ENCODE measurements at regions not wholly inside any gene's neighbourhood (a gene's known extent, or its start where the extent isn't known, plus 50 kb on each side); places are given as distances from the start of the nearest gene placed in this dataset.

GRCh38 chr9:82101475-82101874, 112.9 kb downstream of the SPATA31D1 start:
- DNase-seq: no peak
- peaks cover 0 to 20% (median 6%) of the 10 kb centered on the region in 9 donors for H3K9me3 Mint-ChIP-seq
- no peak for ATAC-seq
- peaks cover 0 to 2% (median 0%) of the 10 kb centered on the region in 5 donors for H3K27me3 Mint-ChIP-seq
- H3K36me3 Mint-ChIP-seq: peaks cover 0 to 8% (median 0%) of the 10 kb centered on the region in 3 donors
- no peaks in the 10 kb centered on the region for H3K4me1 Mint-ChIP-seq
- no peak overlapping the region for H3K4me3 Mint-ChIP-seq
- POLR2A ChIA-PET: no interaction called here
- H3K27ac Mint-ChIP-seq: no peak overlapping the region

GRCh38 chr9:82104252-82104651, 115.7 kb downstream of the SPATA31D1 start:
- POLR2A ChIA-PET: no interaction called here
- no peak for DNase-seq
- peaks cover 0 to 6% (median 0%) of the 10 kb centered on the region in 5 donors for H3K27me3 Mint-ChIP-seq
- no peaks in the 10 kb centered on the region for H3K4me1 Mint-ChIP-seq
- no peak overlapping the region for H3K4me3 Mint-ChIP-seq
- H3K9me3 Mint-ChIP-seq: peaks cover 0 to 14% (median 6%) of the 10 kb centered on the region in 9 donors
- peaks cover 0 to 8% (median 0%) of the 10 kb centered on the region in 3 donors for H3K36me3 Mint-ChIP-seq
- H3K27ac Mint-ChIP-seq: no peak overlapping the region
- no peak for ATAC-seq

- Mint-ChIP-seq H3K9me3 (peaks cover 0 to 12% (median 5%) of the 10 kb centered on the region in 9 donors), H3K36me3 (peaks cover 0 to 8% (median 0%) of the 10 kb centered on the region in 3 donors), H3K4me3 (no peak overlapping the region), H3K27ac (no peak overlapping the region), H3K4me1 (no peaks in the 10 kb centered on the region), H3K27me3 (peaks cover 0 to 6% (median 0%) of the 10 kb centered on the region in 5 donors)
- POLR2A ChIA-PET: no interaction called here
- no peak for DNase-seq
- ATAC-seq: no peak
Measured at GRCh38 chr9:82105729-82106128, 117.2 kb downstream of the SPATA31D1 start.

GRCh38 chr9:82106536-82106935, 118.0 kb downstream of the SPATA31D1 start:
- DNase-seq (no peak), ATAC-seq (no peak)
- Mint-ChIP-seq H3K9me3 (peaks cover 0 to 4% (median 0%) of the 10 kb centered on the region in 9 donors), H3K4me3 (no peak overlapping the region), H3K27me3 (peaks cover 0 to 6% (median 0%) of the 10 kb centered on the region in 5 donors), H3K27ac (no peak overlapping the region), H3K4me1 (no peaks in the 10 kb centered on the region), H3K36me3 (peaks cover 0 to under 1% (median 0%) of the 10 kb centered on the region in 3 donors)
- POLR2A ChIA-PET: no interaction called here

GRCh38 chr9:82108474-82108873, 119.9 kb downstream of the SPATA31D1 start:
- H3K36me3 Mint-ChIP-seq: no peaks in the 10 kb centered on the region
- H3K9me3 Mint-ChIP-seq: peaks cover 0 to 2% (median 0%) of the 10 kb centered on the region in 9 donors
- POLR2A ChIA-PET: no interaction called here
- H3K4me3 Mint-ChIP-seq: no peak overlapping the region
- no peak overlapping the region for H3K27ac Mint-ChIP-seq
- H3K27me3 Mint-ChIP-seq: peaks cover 0 to 6% (median 0%) of the 10 kb centered on the region in 5 donors
- ATAC-seq (no peak), DNase-seq (no peak)
- no peaks in the 10 kb centered on the region for H3K4me1 Mint-ChIP-seq

- DNase-seq (no peak), ATAC-seq (no peak)
- peaks cover 0 to 2% (median 0%) of the 10 kb centered on the region in 9 donors for H3K9me3 Mint-ChIP-seq
- H3K27me3 Mint-ChIP-seq: peaks cover 0 to 6% (median 0%) of the 10 kb centered on the region in 5 donors
- no peak overlapping the region for H3K4me3 Mint-ChIP-seq
- H3K27ac Mint-ChIP-seq: no peak overlapping the region
- H3K36me3 Mint-ChIP-seq: no peaks in the 10 kb centered on the region
- H3K4me1 Mint-ChIP-seq: no peaks in the 10 kb centered on the region
- POLR2A ChIA-PET: no interaction called here
Measured at GRCh38 chr9:82108941-82109340, 120.4 kb downstream of the SPATA31D1 start.

GRCh38 chr9:82109626-82110025, 121.1 kb downstream of the SPATA31D1 start:
- no peaks in the 10 kb centered on the region for H3K36me3 Mint-ChIP-seq
- DNase-seq (no peak), ATAC-seq (no peak)
- no peaks in the 10 kb centered on the region for H3K4me1 Mint-ChIP-seq
- H3K27me3 Mint-ChIP-seq: peaks cover 0 to 6% (median 0%) of the 10 kb centered on the region in 5 donors
- no peak overlapping the region for H3K27ac Mint-ChIP-seq
- H3K4me3 Mint-ChIP-seq: no peak overlapping the region
- peaks cover 0 to 2% (median 0%) of the 10 kb centered on the region in 9 donors for H3K9me3 Mint-ChIP-seq
- POLR2A ChIA-PET: no interaction called here

GRCh38 chr9:82110881-82111280, 122.3 kb downstream of the SPATA31D1 start:
- no peaks in the 10 kb centered on the region for H3K36me3 Mint-ChIP-seq
- peaks cover 0 to 6% (median 0%) of the 10 kb centered on the region in 5 donors for H3K27me3 Mint-ChIP-seq
- no peak overlapping the region for H3K4me3 Mint-ChIP-seq
- H3K9me3 Mint-ChIP-seq: peaks cover 0 to 3% (median 0%) of the 10 kb centered on the region in 9 donors
- H3K4me1 Mint-ChIP-seq: no peaks in the 10 kb centered on the region
- ATAC-seq (no peak), DNase-seq (no peak)
- no peak overlapping the region for H3K27ac Mint-ChIP-seq
- POLR2A ChIA-PET: no interaction called here

- ATAC-seq (no peak), DNase-seq (no peak)
- POLR2A ChIA-PET: no interaction called here
- Mint-ChIP-seq H3K9me3 (peaks cover 0 to 3% (median 0%) of the 10 kb centered on the region in 9 donors), H3K36me3 (no peaks in the 10 kb centered on the region), H3K4me3 (no peak overlapping the region), H3K27me3 (no peaks in the 10 kb centered on the region), H3K27ac (no peak overlapping the region), H3K4me1 (no peaks in the 10 kb centered on the region)
Measured at GRCh38 chr9:82115331-82115730, 126.8 kb downstream of the SPATA31D1 start.

- Mint-ChIP-seq H3K27ac (no peak overlapping the region), H3K36me3 (no peaks in the 10 kb centered on the region), H3K4me3 (no peak overlapping the region), H3K27me3 (no peaks in the 10 kb centered on the region), H3K9me3 (peaks cover 0 to 3% (median 0%) of the 10 kb centered on the region in 9 donors), H3K4me1 (no peaks in the 10 kb centered on the region)
- DNase-seq: no peak
- no peak for ATAC-seq
- POLR2A ChIA-PET: no interaction called here
Measured at GRCh38 chr9:82115900-82116299, 127.3 kb downstream of the SPATA31D1 start.

- no peaks in the 10 kb centered on the region for H3K27me3 Mint-ChIP-seq
- H3K27ac Mint-ChIP-seq: no peak overlapping the region
- H3K36me3 Mint-ChIP-seq: no peaks in the 10 kb centered on the region
- ATAC-seq (no peak), DNase-seq (no peak)
- no peak overlapping the region for H3K4me3 Mint-ChIP-seq
- POLR2A ChIA-PET: no interaction called here
- H3K4me1 Mint-ChIP-seq: no peaks in the 10 kb centered on the region
- H3K9me3 Mint-ChIP-seq: peaks cover 0 to 3% (median 0%) of the 10 kb centered on the region in 9 donors
Measured at GRCh38 chr9:82116556-82116955, 128.0 kb downstream of the SPATA31D1 start.

- no peaks in the 10 kb centered on the region for H3K36me3 Mint-ChIP-seq
- peaks cover 0 to 3% (median 0%) of the 10 kb centered on the region in 9 donors for H3K9me3 Mint-ChIP-seq
- POLR2A ChIA-PET: no interaction called here
- H3K27me3 Mint-ChIP-seq: no peaks in the 10 kb centered on the region
- H3K4me3 Mint-ChIP-seq: no peak overlapping the region
- ATAC-seq (no peak), DNase-seq (no peak)
- H3K27ac Mint-ChIP-seq: no peak overlapping the region
- no peaks in the 10 kb centered on the region for H3K4me1 Mint-ChIP-seq
Measured at GRCh38 chr9:82117026-82117811, 128.6 kb downstream of the SPATA31D1 start.

- POLR2A ChIA-PET: no interaction called here
- H3K4me3 Mint-ChIP-seq: no peak overlapping the region
- ATAC-seq: no peak
- peaks cover 0 to 2% (median 0%) of the 10 kb centered on the region in 5 donors for H3K27me3 Mint-ChIP-seq
- H3K36me3 Mint-ChIP-seq: no peaks in the 10 kb centered on the region
- peaks cover 0 to 20% (median 0%) of the 10 kb centered on the region in 4 donors for H3K4me1 Mint-ChIP-seq
- no peak for DNase-seq
- H3K9me3 Mint-ChIP-seq: peaks cover 0 to 1% (median 0%) of the 10 kb centered on the region in 9 donors
- H3K27ac Mint-ChIP-seq: no peak overlapping the region
Measured at GRCh38 chr9:82122731-82123130, 134.2 kb downstream of the SPATA31D1 start.
